T-helper 2 cell treated with Interferon-gamma antibody and Interleukin-4, amounts not matched to agents 100 ng/mL and 5 ng/mL, for 36 hours (primary cell): ENCODE measurements at regions not wholly inside any gene's neighbourhood (a gene's known extent, or its start where the extent isn't known, plus 50 kb on each side); places are given as distances from the start of the nearest gene placed in this dataset.

ENCODE experiments used
- intact Hi-C: fragments of 100-400 bp; cut with micrococcal nuclease; formaldehyde crosslinking; loops from one replicate; pipeline ENCODE4 v1.15.1; 2023

DNA sequence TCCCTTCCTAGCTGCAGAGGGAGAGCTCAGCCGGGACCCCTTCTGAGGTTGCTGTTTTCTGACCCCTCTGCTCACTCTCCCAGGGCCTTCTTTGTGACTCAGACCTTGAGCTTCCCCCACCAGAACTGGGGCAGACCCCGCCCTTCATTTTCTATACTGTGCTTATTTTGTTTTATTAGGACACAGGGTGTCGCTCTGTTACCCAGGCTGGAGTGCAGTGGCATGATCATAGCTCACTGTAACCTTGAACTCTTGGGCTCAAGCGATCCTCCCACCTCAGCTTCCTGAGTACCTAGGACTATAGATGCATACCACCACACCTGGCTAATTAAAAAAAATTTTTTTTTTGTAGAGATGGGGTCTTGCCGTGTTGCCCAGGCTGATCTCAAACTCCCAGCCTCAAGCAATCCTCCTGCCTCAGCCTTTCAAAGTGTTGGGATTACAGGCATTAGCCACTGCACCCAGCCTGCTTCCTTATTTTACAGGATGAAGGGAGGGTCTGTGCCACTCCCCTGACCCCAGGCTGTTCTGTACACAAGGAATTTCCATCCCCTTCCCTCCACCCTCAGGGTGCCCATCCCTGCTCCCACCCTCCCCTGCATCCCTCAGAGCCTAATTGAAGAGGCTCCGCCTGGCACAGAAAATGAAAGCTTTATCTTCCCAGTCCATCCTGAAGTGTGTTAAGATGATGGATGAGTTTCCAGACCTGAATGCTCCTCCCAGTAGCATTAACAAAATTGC is 195.2 kb upstream of the POU3F1 start:
- intact Hi-C loops, result no loop called here

DNA sequence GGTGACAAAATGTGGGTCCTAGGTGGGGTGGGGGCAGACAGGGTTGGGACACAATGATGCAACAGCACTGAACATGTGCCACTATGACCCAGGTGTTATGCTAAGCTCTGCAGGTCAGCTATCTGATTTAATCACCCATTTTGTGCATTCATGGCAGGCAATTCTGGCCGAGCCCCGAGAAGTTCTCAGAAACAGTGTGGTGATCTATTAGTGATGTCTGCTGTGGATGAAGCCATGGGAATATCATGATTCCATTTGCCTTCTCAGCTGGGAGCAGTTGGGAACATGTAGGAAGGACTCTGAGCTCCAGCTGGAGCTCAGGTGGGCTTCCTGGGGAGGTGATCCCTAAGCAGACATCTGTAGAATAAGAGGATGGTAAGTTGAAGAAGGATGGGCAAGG is 194.0 kb upstream of the POU3F1 start:
- intact Hi-C loops, result no loop called here

DNA sequence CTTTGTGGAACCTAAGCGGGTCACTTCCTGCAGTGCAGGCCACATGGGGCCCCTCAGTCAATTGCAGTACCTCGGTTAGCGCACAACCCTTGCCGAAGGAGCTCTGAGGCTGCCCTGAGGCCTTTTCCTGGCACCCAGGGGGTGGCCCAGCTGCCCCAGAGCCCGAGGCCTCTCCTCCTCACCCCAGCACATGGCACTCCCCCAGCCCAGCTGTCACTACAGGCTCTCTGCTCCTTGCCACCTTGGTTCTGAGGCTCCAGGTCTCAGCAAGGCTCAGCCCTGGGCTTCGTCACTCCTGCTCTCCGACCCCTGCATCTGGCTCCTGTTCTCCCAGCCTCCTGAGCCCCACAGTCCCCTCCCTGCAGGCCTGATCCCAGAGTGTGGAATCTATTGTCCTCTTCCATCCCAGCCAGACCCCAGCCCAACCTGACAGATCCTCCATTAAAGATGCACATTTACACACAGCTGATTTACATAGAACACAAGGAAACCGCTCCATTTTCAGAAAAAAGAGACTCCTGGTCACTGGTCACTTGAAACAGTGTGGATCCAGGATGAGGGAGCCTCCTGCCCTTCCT is 192.8 kb upstream of the POU3F1 start:
- intact Hi-C loops, result no loop called here

DNA sequence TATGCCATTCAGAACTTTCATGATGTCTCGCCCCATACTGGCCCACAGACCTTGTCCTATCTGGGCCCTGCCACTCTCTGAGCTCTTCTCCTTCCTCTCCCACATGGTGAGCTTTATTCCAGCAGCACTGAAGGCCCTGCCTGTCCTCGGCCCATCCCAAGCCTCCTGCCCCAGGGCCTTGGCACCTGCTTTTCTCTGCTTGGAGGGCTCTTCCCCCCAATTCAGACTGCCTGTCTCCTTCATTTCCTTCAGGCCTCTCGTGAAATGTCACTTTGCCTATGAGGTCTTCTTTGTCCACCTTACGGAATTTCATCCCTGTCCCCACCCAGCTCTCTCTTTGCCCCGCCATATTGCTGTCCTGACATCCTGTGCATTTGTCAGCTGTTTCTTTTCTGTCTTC is 191.7 kb upstream of the POU3F1 start:
- intact Hi-C loops, result no loop called here

DNA sequence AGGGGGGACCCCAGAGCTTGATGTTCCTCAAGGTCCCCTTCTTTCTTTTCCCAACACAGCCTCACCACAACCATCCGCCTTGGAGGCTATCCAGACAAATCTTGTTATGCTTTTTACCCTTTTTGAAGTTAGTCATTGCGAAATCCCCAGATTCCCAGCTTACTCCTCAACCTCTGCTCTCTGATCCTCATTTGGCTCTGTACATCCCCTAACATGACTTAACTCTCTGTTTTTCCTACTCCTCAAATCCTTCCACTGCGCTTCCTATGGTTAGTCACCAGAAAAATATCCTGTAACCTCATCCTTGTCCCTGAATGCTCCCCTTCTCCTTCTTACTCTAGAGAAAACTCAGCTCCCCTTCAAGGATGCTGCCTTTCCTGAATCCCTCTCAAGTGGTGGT is 189.1 kb upstream of the POU3F1 start:
- intact Hi-C loops, result no loop called here

DNA sequence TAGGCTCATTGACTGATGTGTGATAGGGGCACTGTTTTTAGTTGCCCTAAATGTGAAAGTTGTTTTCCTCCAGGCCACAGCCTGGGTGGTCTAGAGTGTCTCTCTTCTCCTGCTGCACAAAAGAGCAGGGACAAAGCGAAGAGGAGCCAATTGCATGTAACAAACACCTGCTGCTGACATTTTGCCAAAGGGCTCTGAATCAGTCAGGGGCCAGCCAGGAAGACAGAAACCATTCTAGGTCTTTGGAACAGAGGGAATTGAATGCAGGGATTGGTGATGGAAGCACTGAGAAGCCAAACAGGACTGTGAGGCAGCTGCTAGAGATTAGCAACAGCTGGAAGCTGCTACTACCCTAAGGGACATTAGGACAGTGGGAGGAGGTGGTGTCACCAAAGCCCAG is 185.3 kb upstream of the POU3F1 start:
- intact Hi-C loops, result no loop called here

DNA sequence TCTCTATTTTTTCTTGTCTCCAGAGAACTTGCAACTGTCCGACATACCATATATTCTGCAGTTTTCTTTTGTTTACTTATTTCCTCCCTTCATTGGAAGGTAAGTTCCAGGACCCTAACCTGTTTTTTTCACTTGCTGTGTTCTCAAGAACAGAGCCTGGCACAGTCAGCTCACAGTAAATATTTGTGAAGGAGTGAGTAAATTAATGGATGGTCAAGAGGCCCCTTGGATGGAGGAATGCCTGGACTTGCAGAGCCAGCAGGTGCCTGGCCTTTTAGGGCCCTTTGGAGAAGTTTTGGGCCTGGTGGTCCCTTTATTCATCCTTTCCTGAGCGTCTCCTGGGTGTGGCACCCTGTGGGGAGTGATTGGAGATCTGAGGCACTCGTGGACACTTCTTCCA is 182.1 kb upstream of the POU3F1 start:
- intact Hi-C loops, result no loop called here

DNA sequence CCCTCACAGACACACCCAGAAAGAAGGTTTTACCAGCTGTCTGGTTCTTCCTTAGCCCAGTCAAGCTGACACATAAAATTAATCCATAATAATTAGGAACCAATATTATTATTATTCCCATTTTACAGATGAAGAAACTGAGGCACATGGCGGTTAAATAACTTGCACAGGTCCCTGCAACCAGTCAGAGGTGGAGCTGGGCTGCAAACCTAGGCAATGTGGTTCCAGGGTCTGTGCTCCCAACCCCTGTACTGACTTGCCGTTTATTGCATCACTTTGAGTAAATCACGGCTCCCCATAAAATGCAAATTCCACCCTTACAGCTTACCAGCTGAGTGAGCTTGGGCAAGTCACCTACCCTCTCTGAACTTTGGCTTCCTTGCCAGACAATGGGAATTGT is 179.2 kb upstream of the POU3F1 start:
- intact Hi-C loops, result no loop called here

DNA sequence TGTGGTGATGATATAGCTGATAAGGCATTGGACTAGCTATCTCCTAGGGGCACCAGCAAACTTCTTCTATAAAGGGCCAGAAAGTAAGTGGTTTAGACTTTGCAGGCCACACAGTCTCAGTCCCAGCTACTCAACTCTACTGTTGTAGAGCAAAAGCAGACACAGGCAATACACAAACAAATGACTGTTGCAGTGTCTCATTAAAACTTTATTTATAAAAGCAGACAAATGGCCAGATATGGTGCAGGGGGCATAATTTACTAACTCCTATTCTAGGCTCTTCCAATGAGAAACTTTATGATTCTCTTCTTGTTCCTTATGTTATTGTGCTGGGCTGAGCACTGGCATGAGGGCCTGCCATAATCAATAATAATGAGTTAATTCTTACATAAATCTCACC is 176.8 kb upstream of the POU3F1 start:
- intact Hi-C loops, result no loop called here

DNA sequence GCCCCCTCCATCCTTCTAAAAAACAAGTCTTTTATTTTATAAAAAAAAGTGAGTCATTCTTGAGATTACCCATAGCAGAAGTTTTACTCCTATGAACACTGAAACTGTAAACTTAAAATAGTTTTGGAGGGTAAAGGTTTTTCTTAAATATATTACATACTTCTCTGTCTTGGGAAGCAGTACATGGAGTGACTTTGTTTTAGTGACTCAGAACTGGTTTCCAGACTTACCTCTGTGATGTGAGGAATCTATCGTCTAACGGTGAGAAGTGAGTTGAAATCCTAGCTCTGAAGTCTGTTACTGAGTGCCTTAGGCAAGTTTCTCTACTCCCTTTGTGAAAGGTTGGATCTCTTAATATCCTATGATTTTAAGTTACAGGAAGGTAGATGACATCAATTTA is 176.3 kb upstream of the POU3F1 start:
- intact Hi-C loops, result no loop called here

DNA sequence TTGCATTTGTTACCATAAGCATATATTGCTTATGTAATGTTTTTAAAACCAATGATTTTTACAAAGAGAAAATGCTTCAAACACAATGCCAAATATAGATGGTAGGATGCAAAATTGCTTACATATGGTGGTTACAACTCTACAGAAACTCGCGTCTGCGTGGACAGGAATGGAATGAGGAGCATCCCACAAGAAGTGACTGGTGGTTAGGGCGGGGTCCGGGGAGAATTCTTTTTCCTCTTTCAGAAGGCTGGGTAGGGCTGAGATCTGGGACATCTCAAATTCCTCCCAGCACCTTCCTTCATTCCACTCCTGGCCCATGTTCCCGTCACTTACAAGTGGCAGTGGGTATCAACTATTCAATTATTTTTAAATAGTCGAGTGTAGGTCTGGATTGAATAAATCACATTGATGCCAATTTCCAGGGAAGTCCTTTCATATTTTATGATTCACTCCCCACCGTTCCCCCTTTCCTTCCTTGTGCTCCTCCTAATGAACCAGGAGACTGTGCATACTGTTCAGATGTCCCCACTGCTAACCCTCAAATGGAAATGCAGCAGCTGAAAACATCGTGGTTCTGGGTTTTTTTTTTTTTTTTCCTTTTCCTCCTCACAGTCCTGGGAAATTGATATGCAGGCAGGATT is 174.5 kb upstream of the POU3F1 start:
- intact Hi-C loops, result no loop called here

DNA sequence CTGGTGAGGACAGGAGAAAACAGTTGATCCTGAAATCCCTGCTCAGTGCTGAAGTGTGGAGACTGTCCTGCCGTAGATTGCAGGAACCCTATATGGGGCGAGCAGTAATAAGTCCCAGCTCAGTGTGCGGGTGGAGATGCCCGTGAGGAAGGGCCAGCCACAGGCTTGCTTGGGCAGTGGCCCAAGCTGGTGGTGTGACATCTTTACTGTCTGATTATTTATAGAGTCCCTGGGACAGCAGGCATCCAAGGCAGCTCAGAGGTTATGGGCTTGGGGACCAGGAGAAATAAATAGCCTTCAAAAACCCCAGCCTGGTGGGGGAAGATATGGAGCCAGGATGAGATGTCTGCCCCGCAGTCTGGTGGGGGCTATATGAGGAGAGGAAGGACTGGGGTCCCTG is 170.7 kb upstream of the POU3F1 start:
- intact Hi-C loops, result no loop called here

DNA sequence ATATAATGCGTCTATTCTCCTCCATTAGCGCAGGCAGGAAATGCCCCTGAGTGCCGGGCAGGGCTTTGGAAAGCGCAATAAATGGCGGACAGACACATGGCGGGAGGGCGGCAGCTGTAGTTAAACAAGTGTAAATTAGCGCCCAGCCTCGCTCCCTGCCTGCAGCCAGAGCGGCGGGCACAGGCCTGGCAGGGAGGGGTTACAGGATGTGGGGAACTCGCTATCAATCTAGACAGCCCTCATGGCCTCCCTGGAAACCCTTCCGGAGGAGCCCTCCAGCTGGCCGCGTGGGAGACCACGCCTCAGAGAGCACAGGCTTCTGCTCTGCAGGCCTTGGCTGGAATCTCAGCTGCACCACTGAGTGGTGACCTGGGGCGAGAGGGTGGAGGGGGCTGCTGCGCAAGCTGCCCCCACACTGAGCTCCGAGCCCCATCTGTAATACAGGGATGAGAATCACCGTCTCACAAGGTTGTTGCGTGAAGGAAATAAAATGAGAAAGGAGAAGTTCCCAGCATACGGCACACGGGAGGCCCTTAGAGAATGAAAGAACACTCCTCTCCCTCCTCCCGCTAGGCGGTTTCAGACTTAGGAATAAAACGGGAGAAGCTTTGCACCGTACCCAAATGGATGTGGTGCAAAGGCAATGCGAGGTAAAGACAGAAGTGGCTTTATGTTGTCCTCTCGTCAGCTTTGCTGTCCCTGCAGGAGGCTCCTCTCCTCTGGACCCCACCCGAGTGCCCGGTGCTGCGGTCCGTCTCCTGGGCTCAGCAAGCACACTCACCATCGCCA is 167.2 kb upstream of the POU3F1 start:
- intact Hi-C loops, result no loop called here

DNA sequence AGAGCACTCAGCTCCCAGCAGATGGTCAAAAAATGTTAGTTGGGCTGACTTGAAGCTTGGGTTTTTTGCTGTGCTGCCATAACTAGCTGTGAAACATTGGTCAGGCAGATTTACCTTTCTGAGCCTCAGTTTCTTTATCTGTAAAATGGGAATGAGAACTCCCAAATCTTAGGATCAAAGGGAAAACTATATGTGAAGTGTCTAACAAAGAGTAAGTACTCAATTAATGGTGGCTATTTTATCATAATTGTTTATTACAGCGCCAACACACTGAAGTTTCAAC is 164.2 kb upstream of the POU3F1 start:
- intact Hi-C loops, result no loop called here

DNA sequence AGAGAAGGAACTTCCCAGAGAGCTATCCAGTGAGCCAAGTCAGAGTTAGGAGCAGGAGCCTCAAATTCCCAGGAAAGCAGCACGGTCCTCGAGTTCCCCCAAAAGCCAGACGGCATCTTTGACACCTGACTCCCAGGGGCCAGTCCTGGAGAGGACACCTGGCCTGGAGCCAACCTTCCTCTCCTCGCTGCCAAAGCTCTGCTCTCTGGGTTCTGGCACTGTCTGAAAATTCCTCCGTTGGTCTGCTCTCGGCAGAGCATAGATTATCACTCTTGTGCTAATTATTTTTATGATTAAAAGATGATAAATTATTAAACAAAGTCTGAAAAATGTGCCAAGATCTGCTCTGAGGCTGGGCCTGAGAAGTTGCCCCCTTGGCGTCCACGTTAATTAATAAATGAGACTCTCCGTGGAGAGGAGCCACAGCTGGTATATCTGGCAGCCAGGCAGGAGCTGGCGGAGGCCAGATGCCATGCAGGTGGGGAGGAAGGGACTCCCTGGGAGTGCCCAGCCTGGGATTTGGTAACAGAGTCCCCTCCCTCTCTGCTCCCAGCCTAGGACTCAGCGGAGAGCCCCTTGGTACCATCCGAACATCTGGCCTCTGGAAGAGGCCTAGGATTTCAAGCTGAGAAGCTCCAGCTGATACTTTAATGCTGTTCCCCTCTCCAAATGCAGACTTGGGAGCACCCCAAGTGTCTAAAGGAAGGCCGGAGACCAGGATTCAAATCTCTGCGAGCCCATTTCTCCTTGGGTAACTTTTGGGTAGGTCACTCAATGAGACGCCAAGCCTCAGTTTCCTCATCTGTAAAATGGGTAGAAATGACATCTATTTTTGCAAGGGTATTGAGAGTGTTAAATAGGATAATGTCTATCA is 163.7 kb upstream of the POU3F1 start:
- intact Hi-C loops, result no loop called here

DNA sequence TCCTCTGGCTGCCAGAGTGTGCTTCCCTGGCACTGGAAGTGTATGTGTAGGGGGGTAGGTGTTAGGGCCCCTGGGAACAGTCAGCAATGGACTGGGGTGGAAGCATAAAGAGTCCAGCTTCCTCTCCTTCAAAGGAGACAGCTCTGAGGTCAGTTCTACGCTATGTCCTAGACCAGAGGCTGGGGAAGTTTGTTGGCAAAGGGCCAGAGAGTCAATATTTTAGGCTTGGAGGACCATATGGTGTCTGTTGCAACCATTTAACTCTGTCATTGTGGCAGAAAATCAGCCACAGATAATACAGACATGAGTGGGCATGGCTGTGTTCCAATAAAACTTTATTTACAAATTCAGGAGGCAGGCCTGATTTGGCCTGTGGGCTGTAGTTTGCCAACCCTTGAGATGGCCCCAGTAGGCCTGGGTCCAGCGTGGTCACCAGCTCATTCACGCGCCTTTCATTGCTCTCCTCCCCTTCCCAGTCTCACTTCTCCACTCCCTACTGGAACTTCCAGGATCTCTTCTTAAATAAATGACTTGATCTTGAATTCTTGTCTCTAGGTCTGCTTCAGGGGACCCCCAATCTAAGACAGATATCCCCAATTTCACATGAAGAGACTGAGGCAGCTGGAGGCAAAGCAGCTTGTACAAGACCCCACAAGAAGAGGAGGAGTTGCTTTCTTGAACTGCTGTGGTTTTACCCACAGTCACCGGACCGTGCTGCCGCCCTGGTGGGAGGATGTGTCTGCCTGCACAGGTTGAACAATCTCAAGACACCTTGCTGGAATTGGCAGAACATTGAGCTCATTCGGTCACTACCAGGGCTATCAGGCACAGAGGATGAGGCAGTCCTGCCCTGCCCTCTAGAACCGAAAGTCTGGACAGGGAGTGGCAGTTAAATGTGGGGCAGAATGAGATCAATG is 162.4 kb upstream of the POU3F1 start:
- intact Hi-C loops, result no loop called here

DNA sequence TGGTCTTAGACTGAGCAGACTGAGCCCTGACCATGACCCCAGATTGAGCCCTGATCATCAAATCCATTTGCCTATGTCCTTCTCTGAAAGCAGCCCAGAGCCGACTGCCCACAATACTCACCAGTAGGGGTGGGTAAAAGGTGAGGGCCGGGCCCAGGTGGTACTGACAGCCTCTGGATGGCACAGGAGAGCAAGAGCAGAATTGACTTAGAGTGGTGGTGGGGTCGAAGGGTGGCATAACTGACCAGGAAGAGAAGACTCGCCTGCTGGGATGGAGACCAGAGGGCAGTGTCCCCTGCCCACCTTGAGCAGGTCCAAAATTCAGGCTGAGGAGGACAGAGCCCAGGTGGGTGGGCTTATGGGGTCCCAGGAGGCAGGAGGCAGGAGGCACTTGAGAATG is 161.3 kb upstream of the POU3F1 start:
- intact Hi-C loops, result no loop called here

DNA sequence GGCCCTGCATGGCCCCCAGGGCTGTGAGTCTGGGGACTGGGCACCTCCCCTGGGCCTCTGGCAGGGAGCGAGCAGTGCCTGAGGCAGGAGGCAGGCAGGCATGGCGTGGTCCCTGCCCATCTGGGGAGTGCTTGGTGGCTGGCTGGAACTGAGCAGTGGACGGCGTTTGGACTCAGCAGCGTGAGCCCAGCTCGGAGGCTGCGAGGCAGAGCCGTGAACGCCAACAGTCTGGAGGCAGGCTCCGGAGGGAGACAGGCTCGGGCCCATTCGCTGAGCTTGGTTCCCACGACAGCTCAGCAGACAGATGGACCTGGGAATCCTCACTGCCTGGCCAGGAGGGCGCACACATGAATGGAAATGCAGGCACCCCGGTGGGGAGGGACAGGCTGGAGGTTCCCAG is 160.7 kb upstream of the POU3F1 start:
- intact Hi-C loops, result no loop called here

DNA sequence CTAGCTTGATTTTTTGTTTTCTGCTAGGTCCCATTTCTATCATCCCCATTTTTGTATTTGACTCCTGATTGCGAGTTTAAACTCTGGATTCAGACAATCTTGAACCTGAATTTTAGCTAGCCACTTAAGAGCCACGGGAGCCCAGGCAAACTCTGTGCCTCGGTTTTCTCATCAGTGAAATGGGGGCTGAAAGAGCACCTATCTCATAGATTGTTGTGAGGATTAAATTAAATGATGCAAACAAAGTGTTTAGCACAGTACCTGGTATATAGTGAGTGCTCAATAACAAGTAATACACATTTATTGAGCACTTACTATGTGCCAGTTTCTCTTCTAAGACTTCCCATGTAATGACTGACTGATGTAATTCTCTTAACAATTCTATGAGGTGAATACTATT is 158.1 kb upstream of the POU3F1 start:
- intact Hi-C loops, result no loop called here

DNA sequence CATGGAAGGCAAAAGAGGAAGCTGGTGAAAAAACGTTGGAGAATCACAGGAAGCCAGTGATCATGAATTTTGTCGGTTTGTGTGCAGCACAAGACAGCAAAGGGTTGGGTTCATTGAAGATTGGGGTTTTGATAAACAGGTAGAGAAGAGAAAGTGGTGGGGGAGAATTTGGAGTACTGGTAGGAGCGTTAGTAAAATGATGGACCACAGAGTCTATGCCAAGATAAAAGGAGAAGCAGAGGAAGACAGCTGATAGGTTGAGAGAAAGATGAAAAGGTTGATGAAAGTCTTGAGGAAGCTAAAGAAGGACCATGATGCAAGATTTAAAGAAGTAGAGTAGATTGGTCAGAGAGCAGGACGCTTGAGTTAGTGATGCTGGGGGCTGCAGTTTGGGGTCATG is 156.8 kb upstream of the POU3F1 start:
- intact Hi-C loops, result no loop called here
